Ishikawa (cell line): ENCODE measurements at regions not wholly inside any gene's neighbourhood (a gene's known extent, or its start where the extent isn't known, plus 50 kb on each side); places are given as distances from the start of the nearest gene placed in this dataset.
A peak's percentile ranks its signal among the peaks of the same experiment; 100 is the strongest.

Source experiments
- CEBPB ChIP-seq: IDR thresholded peaks from 2 replicates; pipeline ENCODE4 v1.6.1; 2012
- CREB1 ChIP-seq: IDR thresholded peaks from 2 replicates; pipeline ENCODE4 v1.6.1; 2012; ENCODE audit warnings: low read depth
- EGR1 ChIP-seq: IDR thresholded peaks from 2 replicates; pipeline ENCODE4 v1.6.1; 2012
- EP300 ChIP-seq: IDR thresholded peaks from 2 replicates; pipeline ENCODE4 v1.6.1; 2012; ENCODE audit warnings: borderline replicate concordance
- FOXM1 ChIP-seq: IDR thresholded peaks from 2 replicates; pipeline ENCODE4 v1.6.1; 2012; ENCODE audit warnings: low read depth, borderline replicate concordance
- MAX ChIP-seq: IDR thresholded peaks from 2 replicates; pipeline ENCODE4 v1.6.1; 2012
- NFIC ChIP-seq: IDR thresholded peaks from 2 replicates; pipeline ENCODE4 v1.6.1; 2012
- RAD21 ChIP-seq: IDR thresholded peaks from 2 replicates; pipeline ENCODE4 v1.6.1; 2012; ENCODE audit warnings: low read depth
- REST ChIP-seq: IDR thresholded peaks from 2 replicates; pipeline ENCODE4 v1.6.1; 2012; ENCODE audit warnings: low read depth, mild to moderate bottlenecking
- TAF1 ChIP-seq: IDR thresholded peaks from 2 replicates; pipeline ENCODE4 v1.6.1; 2012; ENCODE audit warnings: low read depth, mild to moderate bottlenecking
- TCF12 ChIP-seq: IDR thresholded peaks from 2 replicates; pipeline ENCODE4 v1.6.1; 2012; ENCODE audit warnings: low read depth
- TEAD4 ChIP-seq: IDR thresholded peaks from 2 replicates; pipeline ENCODE4 v1.6.1; 2012
- YY1 ChIP-seq: IDR thresholded peaks from 2 replicates; pipeline ENCODE4 v1.6.1; 2012; ENCODE audit warnings: low read depth
- ZBTB7A ChIP-seq: IDR thresholded peaks from 2 replicates; pipeline ENCODE4 v1.6.1; 2012; ENCODE audit warnings: low read depth
- TF ChIP-seq, protein P1 (sequence below): IDR thresholded peaks from 2 replicates; pipeline ENCODE4 v1.6.1; 2012

GRCh38 chr4:130659320-130659719 is 1563.4 kb downstream of the C4orf33 start:
- TF ChIP-seq EP300 (no peak), CEBPB (no peak), YY1 (no peak), FOXM1 (no peak), ZBTB7A (no peak), MAX (no peak), REST (no peak)
- TF ChIP-seq, protein P1, sequence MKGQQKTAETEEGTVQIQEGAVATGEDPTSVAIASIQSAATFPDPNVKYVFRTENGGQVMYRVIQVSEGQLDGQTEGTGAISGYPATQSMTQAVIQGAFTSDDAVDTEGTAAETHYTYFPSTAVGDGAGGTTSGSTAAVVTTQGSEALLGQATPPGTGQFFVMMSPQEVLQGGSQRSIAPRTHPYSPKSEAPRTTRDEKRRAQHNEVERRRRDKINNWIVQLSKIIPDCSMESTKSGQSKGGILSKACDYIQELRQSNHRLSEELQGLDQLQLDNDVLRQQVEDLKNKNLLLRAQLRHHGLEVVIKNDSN = no peak

DNA sequence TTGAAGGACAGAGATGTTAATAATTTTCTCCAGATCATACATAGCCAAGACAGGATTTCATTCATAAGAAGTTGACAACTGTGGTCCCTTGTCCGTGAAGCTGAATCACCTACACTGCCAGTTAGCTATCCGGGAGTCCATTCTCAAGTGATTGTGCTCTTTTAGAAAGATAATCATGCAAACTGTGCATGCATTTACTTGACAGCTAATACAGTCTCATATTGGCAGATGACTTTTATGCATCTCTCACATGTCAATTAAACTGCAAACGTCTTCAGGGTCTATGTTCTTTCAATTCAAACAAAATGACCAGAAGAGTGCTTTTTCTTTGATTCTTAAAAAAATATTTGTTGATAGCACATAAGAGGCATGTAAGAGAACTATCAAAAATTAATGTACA is 1572.9 kb downstream of the C4orf33 start:
- TF ChIP-seq EGR1 (no peak), ZBTB7A (no peak), CEBPB (no peak), TAF1 (no peak), EP300 (no peak), FOXM1 (no peak), MAX (no peak), REST (no peak), TEAD4 (no peak), TCF12 (no peak)

- no peak for TF ChIP-seq MAX
- TF ChIP-seq, protein P1 = no peak
- TF ChIP-seq TAF1 = no peak
These were observed 1579.3 kb downstream of the C4orf33 start for GRCh38 chr4:130675266-130675665.

- TF ChIP-seq NFIC = no peak
These were observed 1593.2 kb downstream of the C4orf33 start for GRCh38 chr4:130689181-130689580.

GRCh38 chr4:130698251-130698650 is 1602.3 kb downstream of the C4orf33 start:
- TF ChIP-seq CREB1 (no peak), TCF12 (no peak), FOXM1 (no peak), RAD21 (no peak), CEBPB (no peak)

DNA sequence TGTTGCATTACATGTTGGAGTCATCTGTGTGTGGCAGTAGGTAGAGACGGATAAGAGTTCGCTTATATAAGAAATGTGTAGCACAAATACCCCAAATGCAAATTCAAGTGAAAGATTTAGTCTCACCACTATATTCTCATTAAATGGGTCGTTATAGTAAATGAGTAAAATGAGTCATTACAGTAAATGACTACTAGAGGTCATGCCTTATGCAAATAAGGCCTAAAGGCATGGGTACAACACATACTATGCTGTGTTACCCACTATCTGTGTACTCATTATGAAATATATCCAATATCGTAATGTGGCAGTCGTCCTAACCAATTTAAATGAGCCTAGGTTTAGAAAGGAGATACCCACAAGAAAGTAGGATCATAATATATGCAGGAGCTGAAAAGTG is 1603.1 kb downstream of the C4orf33 start:
- TF ChIP-seq FOXM1 (no peak), MAX (no peak)

DNA sequence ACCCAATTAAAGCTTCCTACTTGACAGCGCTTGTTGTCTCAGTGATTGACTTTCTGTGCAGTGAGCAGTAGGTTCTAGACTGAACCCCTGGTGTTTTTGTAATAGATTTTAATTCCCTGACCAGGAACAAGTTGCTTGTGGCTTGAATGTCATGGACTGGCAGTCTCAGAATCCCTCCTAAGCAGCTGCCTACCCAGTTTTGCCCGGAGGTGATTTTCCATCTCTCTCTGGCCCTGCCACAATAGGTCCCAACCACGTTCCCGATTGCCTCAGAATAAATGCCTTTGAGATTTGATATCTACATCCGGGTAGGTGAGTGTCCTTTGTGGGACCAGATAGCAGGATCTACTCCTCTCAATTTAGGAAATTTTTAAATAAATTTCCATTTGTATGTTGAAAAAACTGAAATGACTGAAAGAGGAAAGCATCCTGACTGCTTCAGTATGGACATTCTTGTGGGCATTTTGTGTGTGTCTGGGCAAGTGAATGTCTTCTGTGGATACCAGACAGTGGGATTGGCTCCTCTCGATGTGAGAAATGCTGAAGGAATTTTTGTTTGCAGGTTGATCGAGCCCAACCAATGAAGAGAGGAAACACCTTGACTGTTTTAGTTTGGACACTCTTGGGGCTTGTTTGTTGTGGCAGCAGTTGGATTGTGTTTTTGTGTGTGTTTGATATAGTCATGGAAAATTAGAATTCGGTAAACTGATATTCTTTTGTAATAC is 1607.4 kb downstream of the C4orf33 start:
- no peak for TF ChIP-seq TEAD4
- TF ChIP-seq CREB1 = no peak
- no peak for TF ChIP-seq EP300

- TF ChIP-seq RAD21 (peak; percentile 29; the same call in 1 of the 2 replicates), CREB1 (no peak)
These were observed 1609.1 kb downstream of the C4orf33 start for GRCh38 chr4:130705023-130705422.
